Activated CD8-positive, alpha-beta memory T cell treated with anti-CD3 and anti-CD28 coated beads for 36 hours (primary cell): ENCODE measurements at regions not wholly inside any gene's neighbourhood (a gene's known extent, or its start where the extent isn't known, plus 50 kb on each side); places are given as distances from the start of the nearest gene placed in this dataset.

Source experiments
- CTCF ChIA-PET: fragments of 350-600 bp; sonication (Branson Sonifier 250); formaldehyde crosslinking; loops from one replicate; lab custom pipeline; 2021; ENCODE audit warnings: antibody characterized with exemption; lab: Charles Lee
- POLR2A ChIA-PET: fragments of 350-600 bp; sonication (Branson Sonifier 250); formaldehyde crosslinking; loops from one replicate; lab custom pipeline; 2021; ENCODE audit warnings: antibody characterized with exemption; lab: Charles Lee

GRCh38 chr2:153055182-153055581, 336.8 kb downstream of the ARL6IP6 start:
- ChIA-PET POLR2A (no interaction called here), CTCF (no interaction called here)

DNA sequence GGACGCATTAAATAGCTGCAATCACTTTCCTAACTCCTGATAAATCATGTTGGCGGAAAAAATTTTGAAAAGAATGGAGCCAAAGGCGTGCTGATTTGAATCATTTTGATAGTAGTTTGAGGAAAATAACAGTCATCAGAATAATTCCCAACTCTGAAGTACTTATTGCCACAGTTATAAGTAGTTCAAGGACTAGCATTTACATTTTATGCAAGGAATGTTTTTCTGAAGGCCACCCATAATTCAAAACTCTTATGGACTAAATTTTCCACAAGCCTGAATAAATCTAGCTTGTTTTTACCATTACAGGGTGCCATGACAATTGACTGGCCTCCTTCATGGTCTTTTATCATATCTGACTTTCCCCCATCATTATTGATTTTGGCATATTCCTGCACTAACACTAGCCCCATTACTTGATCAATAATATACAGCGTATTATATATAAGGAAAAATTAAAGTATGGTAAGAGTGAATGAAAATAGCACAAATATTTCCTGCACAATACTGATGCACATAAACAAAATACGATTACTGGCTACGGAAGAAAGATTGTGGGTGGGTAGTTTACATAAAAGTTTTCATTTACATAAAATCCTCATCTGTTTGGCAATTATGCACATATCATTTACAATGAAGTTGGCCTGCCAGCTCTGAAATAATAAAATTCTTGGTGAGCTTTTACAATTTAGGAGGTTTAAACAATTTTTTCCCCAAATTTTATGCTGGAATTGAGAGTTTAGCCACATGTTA, 334.6 kb downstream of the ARL6IP6 start:
- ChIA-PET CTCF (no interaction called here), POLR2A (no interaction called here)

DNA sequence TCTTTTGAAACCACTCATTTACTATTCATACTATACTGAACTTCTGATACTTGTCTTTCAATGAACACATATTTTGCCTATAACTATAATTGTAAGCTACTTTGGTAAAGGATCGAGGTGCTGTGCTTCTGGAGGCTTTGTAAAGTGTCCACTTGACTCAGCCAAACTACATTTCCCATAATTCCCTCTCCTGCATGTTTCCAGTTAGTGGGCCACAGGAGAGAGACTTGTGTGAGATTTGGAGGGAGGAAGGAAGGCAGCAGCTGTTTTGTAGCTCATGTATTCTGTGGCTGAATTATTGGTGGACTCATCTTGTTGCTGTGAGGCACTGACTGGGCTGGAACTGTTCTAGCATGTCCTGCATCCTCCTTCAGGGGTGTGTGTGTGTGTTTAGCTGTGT, 328.8 kb downstream of the ARL6IP6 start:
- ChIA-PET CTCF (no interaction called here), POLR2A (no interaction called here)

- CTCF ChIA-PET = no interaction called here
- POLR2A ChIA-PET = no interaction called here
Measured at GRCh38 chr2:153043385-153043784, 325.0 kb downstream of the ARL6IP6 start.

DNA sequence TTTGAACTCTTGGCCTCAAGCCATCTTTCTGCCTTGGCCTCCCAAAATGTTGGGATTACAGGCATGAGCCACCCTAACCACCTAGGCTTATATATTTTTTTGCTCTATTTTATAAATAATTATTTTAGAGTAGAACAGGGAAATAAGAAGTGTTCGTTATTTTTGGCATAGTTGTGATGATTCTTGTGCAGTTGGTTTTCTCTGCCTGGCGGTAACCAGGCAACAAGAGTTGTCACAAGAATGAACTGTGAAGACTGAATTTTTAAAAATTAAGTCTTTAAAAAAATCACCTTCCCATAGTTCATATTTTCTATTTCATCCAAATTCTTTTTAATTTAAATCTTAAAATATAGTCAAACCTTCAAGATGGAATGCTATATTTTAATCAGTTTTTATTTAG, 310.2 kb downstream of the ARL6IP6 start:
- CTCF ChIA-PET = no interaction called here
- POLR2A ChIA-PET = no interaction called here

GRCh38 chr2:153027533-153027932, 309.1 kb downstream of the ARL6IP6 start:
- ChIA-PET CTCF (no interaction called here), POLR2A (no interaction called here)

- ChIA-PET CTCF (no interaction called here), POLR2A (no interaction called here)
Measured at GRCh38 chr2:153020201-153020600, 301.8 kb downstream of the ARL6IP6 start.

DNA sequence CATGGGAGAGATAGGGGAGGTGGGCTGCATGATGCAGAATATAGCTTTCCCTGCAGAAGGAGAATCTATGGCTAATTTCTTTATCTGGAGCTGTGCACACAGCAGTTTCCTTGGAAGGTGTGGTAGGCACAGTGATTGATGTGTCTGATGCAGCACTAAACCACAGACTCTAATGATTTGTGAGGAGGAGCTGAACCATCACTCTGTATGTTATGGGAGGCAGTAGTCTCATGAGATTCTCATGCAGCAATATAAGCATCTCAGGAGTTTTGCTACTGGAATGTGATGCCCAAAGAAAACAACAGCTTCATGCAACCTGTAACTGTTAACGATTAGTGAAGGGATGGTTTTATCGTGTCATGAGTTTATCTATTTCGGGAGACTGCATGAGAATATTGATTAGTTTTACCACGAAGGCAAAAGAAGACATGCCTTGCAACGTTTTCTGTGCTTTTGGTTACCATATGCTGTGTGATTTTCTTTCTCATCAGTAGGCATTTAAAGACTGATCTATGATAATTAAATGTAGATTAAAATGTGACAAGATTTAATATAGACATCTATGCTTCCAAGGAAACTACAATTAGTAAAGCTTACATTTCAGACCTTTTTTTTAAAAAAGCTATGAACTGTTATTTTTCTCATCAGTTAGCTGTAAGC, 286.8 kb downstream of the ARL6IP6 start:
- ChIA-PET POLR2A (no interaction called here), CTCF (no interaction called here)

GRCh38 chr2:153004627-153005026, 286.2 kb downstream of the ARL6IP6 start:
- POLR2A ChIA-PET = no interaction called here
- CTCF ChIA-PET = no interaction called here

DNA sequence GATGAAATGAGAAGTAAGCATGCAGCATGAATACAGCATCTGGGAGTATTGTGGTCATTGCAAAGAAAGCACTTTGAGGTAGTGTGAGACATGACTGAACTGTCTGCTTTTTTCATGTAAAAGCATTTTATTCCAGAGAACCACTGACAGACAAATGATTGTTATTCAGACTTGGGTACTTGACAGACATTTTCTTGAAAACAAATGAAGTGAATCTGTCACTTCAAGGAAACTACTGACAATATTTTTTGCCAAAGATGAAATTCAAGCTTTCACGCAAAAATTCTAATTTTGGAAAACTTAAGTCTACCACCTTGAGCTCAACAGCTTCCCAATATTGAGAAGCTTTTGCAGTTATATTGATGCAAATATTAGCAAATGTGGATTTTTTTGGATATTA, 255.7 kb downstream of the ARL6IP6 start:
- ChIA-PET CTCF (no interaction called here), POLR2A (no interaction called here)

DNA sequence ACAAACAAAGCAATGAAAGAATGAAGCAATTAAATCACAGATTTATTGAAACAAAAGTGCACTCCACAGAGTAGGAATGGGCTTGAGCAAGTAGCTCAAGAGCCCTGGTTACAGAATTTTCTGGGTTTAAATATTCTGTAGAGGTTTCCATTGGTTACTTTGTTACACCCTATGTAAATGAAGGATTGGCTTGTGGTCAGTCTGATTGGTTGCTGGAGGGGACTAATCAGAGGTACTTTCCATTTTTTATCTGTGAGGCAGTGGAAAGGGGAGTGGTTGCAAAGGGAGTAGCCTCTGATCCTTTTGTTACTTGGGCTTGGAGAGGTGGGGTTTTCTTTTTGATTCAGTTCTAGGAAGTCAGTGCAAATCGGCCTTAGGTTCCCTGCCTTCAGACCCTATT, 253.3 kb downstream of the ARL6IP6 start:
- POLR2A ChIA-PET = no interaction called here
- CTCF ChIA-PET = no interaction called here

DNA sequence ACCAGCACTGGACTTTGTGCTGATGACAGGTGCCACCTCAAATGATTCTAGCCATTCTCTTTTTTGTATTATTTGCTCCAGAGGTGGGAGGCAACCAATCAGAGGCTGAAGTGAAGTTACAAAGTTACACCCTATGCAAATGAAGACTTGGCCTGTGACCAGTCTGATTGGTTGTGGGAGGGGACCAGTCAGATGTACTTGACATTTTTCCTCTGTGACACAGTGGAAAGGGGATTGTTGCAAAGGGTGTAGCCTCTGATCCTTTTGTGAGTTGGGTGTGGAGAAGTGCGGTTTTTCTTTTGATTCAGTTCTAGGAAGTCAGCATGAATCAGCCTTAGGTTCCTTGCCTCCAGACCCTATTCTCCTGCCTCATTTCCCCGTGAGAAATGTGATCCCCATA, 244.0 kb downstream of the ARL6IP6 start:
- POLR2A ChIA-PET = no interaction called here
- CTCF ChIA-PET = no interaction called here

DNA sequence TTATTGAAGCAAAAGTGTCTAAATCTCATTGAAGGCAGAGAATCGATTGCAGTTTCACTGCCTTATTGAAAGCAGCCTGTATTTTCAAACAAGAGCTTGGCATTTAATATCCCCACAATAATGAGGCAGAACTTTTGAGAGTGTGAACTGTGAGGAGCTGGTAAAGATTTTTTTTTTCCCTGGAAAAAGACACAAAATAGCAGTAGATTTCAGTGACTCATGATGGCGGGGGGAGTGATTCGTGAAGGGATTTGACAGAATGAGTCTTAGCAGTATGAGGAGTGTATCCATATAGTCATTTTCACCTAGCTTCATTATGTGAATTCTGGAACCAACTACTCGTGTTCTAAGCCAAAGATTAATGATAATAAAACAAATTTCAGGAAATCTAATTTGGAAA, 242.9 kb downstream of the ARL6IP6 start:
- ChIA-PET POLR2A (no interaction called here), CTCF (no interaction called here)

GRCh38 chr2:152950126-152950525, 231.7 kb downstream of the ARL6IP6 start:
- CTCF ChIA-PET = no interaction called here

DNA sequence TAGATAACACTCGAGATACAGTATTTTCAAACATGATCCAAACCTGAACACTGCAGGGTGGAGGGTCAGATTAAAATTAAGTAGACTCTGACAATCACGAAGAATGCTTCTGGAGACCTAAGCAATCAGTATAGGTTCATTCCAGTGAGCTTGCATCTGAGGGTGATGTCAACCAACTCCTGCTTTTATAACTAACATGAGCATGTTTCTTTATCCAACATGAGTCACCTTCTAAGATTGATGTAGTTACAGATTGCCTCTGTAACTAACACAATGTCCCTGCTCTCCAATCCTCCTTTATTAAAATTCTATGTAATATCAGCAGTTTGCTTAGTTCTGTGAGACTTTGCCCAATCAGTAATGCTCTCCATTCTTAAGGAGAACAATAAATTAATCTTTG, 225.7 kb downstream of the ARL6IP6 start:
- CTCF ChIA-PET = no interaction called here

More at GRCh38 chr2:152950126-152950525, 231.7 kb downstream of the ARL6IP6 start:
- POLR2A ChIA-PET = no interaction called here

DNA sequence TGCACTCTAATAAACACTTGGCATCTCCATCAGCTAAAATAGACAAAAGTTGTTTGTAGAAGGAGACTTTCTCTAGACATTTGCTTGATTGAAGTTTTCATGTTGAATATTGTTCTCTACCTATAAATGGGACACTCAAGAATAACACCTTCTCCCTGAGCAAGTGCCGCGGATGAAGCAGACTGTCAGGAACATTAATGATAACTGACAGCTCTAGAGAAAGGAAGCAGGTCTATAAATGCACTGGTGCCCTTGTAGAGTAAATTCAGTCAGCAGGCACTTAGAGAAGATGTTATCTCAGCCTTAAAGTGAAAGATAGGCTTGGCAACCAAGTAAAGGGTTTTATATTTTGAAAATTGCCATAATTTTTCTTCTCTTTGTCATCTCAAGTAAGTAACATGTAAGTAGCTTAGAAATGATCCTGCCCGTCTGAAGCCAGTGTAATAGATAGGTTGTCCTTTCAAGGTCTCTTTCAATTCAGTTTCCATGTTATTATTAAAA, 224.6 kb downstream of the ARL6IP6 start:
- ChIA-PET CTCF (no interaction called here), POLR2A (no interaction called here)

More for the DNA sequence above, 225.7 kb downstream of the ARL6IP6 start:
- POLR2A ChIA-PET = no interaction called here

GRCh38 chr2:152930501-152930900, 212.1 kb downstream of the ARL6IP6 start:
- ChIA-PET CTCF (no interaction called here), POLR2A (no interaction called here)

DNA sequence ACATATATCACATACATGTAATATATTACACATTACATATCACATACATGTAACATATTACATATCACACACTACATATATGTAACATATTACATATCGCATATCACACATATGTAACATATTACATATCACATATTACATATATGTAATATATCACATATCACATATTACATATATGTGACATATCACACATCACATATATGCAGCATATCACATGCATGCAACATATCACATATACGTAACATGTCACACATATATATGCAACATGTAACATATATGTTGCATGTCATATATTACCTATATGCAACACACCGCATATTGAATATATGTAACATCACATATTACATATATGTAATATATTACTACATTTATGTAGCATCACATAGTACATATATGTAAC, 211.2 kb downstream of the ARL6IP6 start:
- CTCF ChIA-PET = no interaction called here
- POLR2A ChIA-PET = no interaction called here

- ChIA-PET CTCF (no interaction called here), POLR2A (no interaction called here)
Measured at GRCh38 chr2:152925547-152926448, 207.4 kb downstream of the ARL6IP6 start.

DNA sequence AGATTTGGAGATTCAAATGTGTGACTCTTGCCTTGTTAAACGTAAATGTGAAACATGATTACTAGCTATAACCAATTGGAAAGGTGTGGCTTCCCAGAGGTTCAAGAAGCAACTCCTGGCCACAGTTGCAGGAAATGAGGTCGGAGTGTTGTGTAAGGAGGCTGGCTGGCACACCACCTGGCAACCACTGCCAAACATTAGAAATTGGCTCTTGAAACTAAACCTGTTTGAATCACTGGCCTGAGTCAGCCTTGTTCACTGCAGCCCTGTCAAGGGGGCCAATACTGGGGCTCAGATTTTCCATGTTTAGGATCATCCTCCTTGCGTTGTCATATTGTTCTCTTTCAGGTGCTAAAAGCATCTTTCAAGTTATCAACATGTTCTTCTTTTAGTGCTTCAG, 206.3 kb downstream of the ARL6IP6 start:
- ChIA-PET POLR2A (interaction anchor here (0.7 kb wide), 1 partner anchor 681 kb away, joined by 3 read pairs; no protein-coding TSS in a partner anchor), CTCF (no interaction called here)
